ENCODE measurements at regions not wholly inside any gene's neighbourhood (a gene's known extent, or its start where the extent isn't known, plus 50 kb on each side); places are given as distances from the start of the nearest gene placed in this dataset.
"Not testable (repeated sequence)": the region's sequence is repeated elsewhere in the genome, so short reads cannot be mapped to it uniquely, and the experiment has no call there.

GRCh38 chr10:123221418-123221817 is 67.2 kb downstream of the BUB3 start:
- TF ChIP-seq PKNOX1 (IDR thresholded peaks at IDR 0.05), result no peak
- TF ChIP-seq FOXA1 (IDR thresholded peaks at IDR 0.05), result no peak
- TF ChIP-seq TARDBP (IDR thresholded peaks at IDR 0.05), result no peak
- TF ChIP-seq LEF1 (IDR thresholded peaks at IDR 0.05; ENCODE audit: borderline replicate concordance), result no peak
- no peak for TF ChIP-seq FOXK2 (IDR thresholded peaks at IDR 0.05)
- TF ChIP-seq L3MBTL2 (conservative IDR thresholded peaks at IDR 0.05), result no peak
- no peak for TF ChIP-seq SP1 (IDR thresholded peaks at IDR 0.05)
- no peak for TF ChIP-seq BHLHE40 (IDR thresholded peaks at IDR 0.05; ENCODE audit: borderline replicate concordance)
- TF ChIP-seq CTBP1 (IDR thresholded peaks at IDR 0.05; ENCODE audit: borderline replicate concordance), result no peak
- TF ChIP-seq ZNF384 (IDR thresholded peaks at IDR 0.05), result no peak
- TF ChIP-seq HDGF (IDR thresholded peaks at IDR 0.05; ENCODE audit: borderline replicate concordance), result no peak
- TF ChIP-seq FOXM1 (IDR thresholded peaks at IDR 0.05; ENCODE audit: borderline replicate concordance), result no peak
- no peak for TF ChIP-seq SUZ12 (IDR thresholded peaks at IDR 0.05)
- no peak for TF ChIP-seq ARNT (IDR thresholded peaks at IDR 0.05)
- TF ChIP-seq ELF4 (IDR thresholded peaks at IDR 0.05), result no peak
- no peak for TF ChIP-seq NFRKB (IDR thresholded peaks at IDR 0.05)
- POLR2A ChIA-PET, result no interaction called here
- CTCF ChIA-PET, result no interaction called here

GRCh38 chr10:123222832-123223231 is 68.6 kb downstream of the BUB3 start:
- POLR2A ChIA-PET, result no interaction called here

More at GRCh38 chr10:123221418-123221817, 67.2 kb downstream of the BUB3 start:
- DNase-seq (ENCODE audit: extremely low spot score), result no peak

GRCh38 chr10:123227706-123228105 is 73.5 kb downstream of the BUB3 start:
- no peak for DNase-seq (ENCODE audit: extremely low spot score)
- TF ChIP-seq FOXK2 (IDR thresholded peaks at IDR 0.05) (no peak), NFRKB (IDR thresholded peaks at IDR 0.05) (no peak), ELF4 (IDR thresholded peaks at IDR 0.05) (no peak), BHLHE40 (IDR thresholded peaks at IDR 0.05; ENCODE audit: borderline replicate concordance) (no peak), SP1 (IDR thresholded peaks at IDR 0.05) (no peak), SUZ12 (IDR thresholded peaks at IDR 0.05) (no peak), HDGF (IDR thresholded peaks at IDR 0.05; ENCODE audit: borderline replicate concordance) (no peak), LEF1 (IDR thresholded peaks at IDR 0.05; ENCODE audit: borderline replicate concordance) (no peak), ZNF384 (IDR thresholded peaks at IDR 0.05) (no peak), ARNT (IDR thresholded peaks at IDR 0.05) (no peak), FOXA1 (IDR thresholded peaks at IDR 0.05) (no peak), L3MBTL2 (conservative IDR thresholded peaks at IDR 0.05) (no peak), CTBP1 (IDR thresholded peaks at IDR 0.05; ENCODE audit: borderline replicate concordance) (no peak), PKNOX1 (IDR thresholded peaks at IDR 0.05) (no peak)
- CTCF ChIA-PET, result no interaction called here
- POLR2A ChIA-PET, result no interaction called here

More at GRCh38 chr10:123222832-123223231, 68.6 kb downstream of the BUB3 start:
- DNase-seq (ENCODE audit: extremely low spot score), result no peak
- TF ChIP-seq SUZ12 (IDR thresholded peaks at IDR 0.05) (no peak), HDGF (IDR thresholded peaks at IDR 0.05; ENCODE audit: borderline replicate concordance) (no peak), ARNT (IDR thresholded peaks at IDR 0.05) (no peak), LEF1 (IDR thresholded peaks at IDR 0.05; ENCODE audit: borderline replicate concordance) (no peak), FOXA1 (IDR thresholded peaks at IDR 0.05) (no peak), FOXM1 (IDR thresholded peaks at IDR 0.05; ENCODE audit: borderline replicate concordance) (no peak), FOXK2 (IDR thresholded peaks at IDR 0.05) (no peak)
- CTCF ChIA-PET, result no interaction called here

GRCh38 chr10:123229927-123230630 is 75.9 kb downstream of the BUB3 start:
- POLR2A ChIA-PET, result no interaction called here
- TF ChIP-seq PKNOX1 (IDR thresholded peaks at IDR 0.05) (peak; percentile 17; the same call in 1 of the 2 replicates), SUZ12 (IDR thresholded peaks at IDR 0.05) (no peak), SP1 (IDR thresholded peaks at IDR 0.05) (no peak)
- CTCF ChIA-PET, result no interaction called here
- no peak for DNase-seq (ENCODE audit: extremely low spot score)

- DNase-seq (ENCODE audit: extremely low spot score); POLR2A ChIA-PET; CTCF ChIA-PET: not testable (repeated sequence)
Measured at GRCh38 chr10:123232879-123233278, 78.7 kb downstream of the BUB3 start.

GRCh38 chr10:123235014-123235413 is 80.8 kb downstream of the BUB3 start:
- DNase-seq (ENCODE audit: extremely low spot score); POLR2A ChIA-PET; CTCF ChIA-PET: not testable (repeated sequence)

- ChIA-PET POLR2A (no interaction called here), CTCF (no interaction called here)
- DNase-seq (ENCODE audit: extremely low spot score), result peak; percentile 20
- no peak for TF ChIP-seq TARDBP (IDR thresholded peaks at IDR 0.05)
- no peak for TF ChIP-seq SUZ12 (IDR thresholded peaks at IDR 0.05)
- no peak for TF ChIP-seq ELF4 (IDR thresholded peaks at IDR 0.05)
- TF ChIP-seq NFRKB (IDR thresholded peaks at IDR 0.05), result no peak
- no peak for TF ChIP-seq L3MBTL2 (conservative IDR thresholded peaks at IDR 0.05)
- no peak for TF ChIP-seq ZNF384 (IDR thresholded peaks at IDR 0.05)
Measured at GRCh38 chr10:123236126-123236525, 81.9 kb downstream of the BUB3 start.

Measured in HEK293T (cell line).